T-helper 1 cell treated with Interleukin-12 subunit alpha and Interleukin-12 subunit beta and Interleukin-4 antibody, amounts not matched to agents 30 μg/mL and 1 μg/mL, for 36 hours (primary cell): ENCODE measurements at regions not wholly inside any gene's neighbourhood (a gene's known extent, or its start where the extent isn't known, plus 50 kb on each side); places are given as distances from the start of the nearest gene placed in this dataset.

ENCODE experiments used
- H3K27ac Mint-ChIP-seq: one replicate; pipeline ENCODE4 v1.8.0; 2021; ENCODE audit warnings: mild to moderate bottlenecking, mixed read lengths
- H3K27me3 Mint-ChIP-seq: one replicate; pipeline ENCODE4 v1.8.0; 2021; ENCODE audit warnings: low read depth, mixed read lengths
- H3K36me3 Mint-ChIP-seq: one replicate; pipeline ENCODE4 v1.8.0; 2021; ENCODE audit warnings: low read depth, mixed read lengths
- H3K4me1 Mint-ChIP-seq: one replicate; pipeline ENCODE4 v1.8.0; 2021; ENCODE audit warnings: low read depth, mixed read lengths
- H3K4me3 Mint-ChIP-seq: one replicate; pipeline ENCODE4 v1.8.0; 2021; ENCODE audit warnings: mild to moderate bottlenecking, moderate library complexity, mixed read lengths
- H3K9me3 Mint-ChIP-seq: one replicate; pipeline ENCODE4 v1.8.0; 2021; ENCODE audit warnings: mixed read lengths

- no peak overlapping the region for H3K27ac Mint-ChIP-seq
- H3K9me3 Mint-ChIP-seq: no peaks in the 10 kb centered on the region
- H3K4me3 Mint-ChIP-seq: no peak overlapping the region
- no peaks in the 10 kb centered on the region for H3K4me1 Mint-ChIP-seq
- no peaks in the 10 kb centered on the region for H3K27me3 Mint-ChIP-seq
- H3K36me3 Mint-ChIP-seq: no peaks in the 10 kb centered on the region
Measured at GRCh38 chr5:89972901-89973300, 436.7 kb downstream of the CETN3 start.

GRCh38 chr5:89968958-89969381 lies 440.6 kb downstream of the CETN3 start:
- no peak overlapping the region for H3K4me3 Mint-ChIP-seq
- H3K9me3 Mint-ChIP-seq: no peaks in the 10 kb centered on the region
- no peaks in the 10 kb centered on the region for H3K27me3 Mint-ChIP-seq
- H3K27ac Mint-ChIP-seq: no peak overlapping the region
- no peaks in the 10 kb centered on the region for H3K4me1 Mint-ChIP-seq
- no peaks in the 10 kb centered on the region for H3K36me3 Mint-ChIP-seq

GRCh38 chr5:89967771-89968444 lies 441.6 kb downstream of the CETN3 start:
- H3K4me1 Mint-ChIP-seq: no peaks in the 10 kb centered on the region
- no peaks in the 10 kb centered on the region for H3K27me3 Mint-ChIP-seq
- no peaks in the 10 kb centered on the region for H3K36me3 Mint-ChIP-seq
- no peak overlapping the region for H3K4me3 Mint-ChIP-seq
- H3K9me3 Mint-ChIP-seq: no peaks in the 10 kb centered on the region
- H3K27ac Mint-ChIP-seq: no peak overlapping the region

- Mint-ChIP-seq H3K27me3 (no peaks in the 10 kb centered on the region), H3K9me3 (no peaks in the 10 kb centered on the region), H3K27ac (no peak overlapping the region), H3K4me3 (no peak overlapping the region), H3K36me3 (no peaks in the 10 kb centered on the region), H3K4me1 (no peaks in the 10 kb centered on the region)
Measured at GRCh38 chr5:89956838-89957237, 452.7 kb downstream of the CETN3 start.

GRCh38 chr5:89954916-89955315 lies 454.6 kb downstream of the CETN3 start:
- Mint-ChIP-seq H3K4me1 (no peaks in the 10 kb centered on the region), H3K36me3 (no peaks in the 10 kb centered on the region), H3K9me3 (no peaks in the 10 kb centered on the region), H3K27me3 (no peaks in the 10 kb centered on the region), H3K4me3 (no peak overlapping the region), H3K27ac (no peak overlapping the region)

GRCh38 chr5:89951876-89952275 lies 457.7 kb downstream of the CETN3 start:
- Mint-ChIP-seq H3K27ac (no peak overlapping the region), H3K4me3 (no peak overlapping the region), H3K9me3 (no peaks in the 10 kb centered on the region), H3K27me3 (no peaks in the 10 kb centered on the region), H3K36me3 (no peaks in the 10 kb centered on the region), H3K4me1 (no peaks in the 10 kb centered on the region)

GRCh38 chr5:89950234-89950633 lies 459.3 kb downstream of the CETN3 start:
- H3K4me3 Mint-ChIP-seq: no peak overlapping the region
- no peaks in the 10 kb centered on the region for H3K4me1 Mint-ChIP-seq
- H3K9me3 Mint-ChIP-seq: no peaks in the 10 kb centered on the region
- H3K27me3 Mint-ChIP-seq: no peaks in the 10 kb centered on the region
- no peak overlapping the region for H3K27ac Mint-ChIP-seq
- H3K36me3 Mint-ChIP-seq: no peaks in the 10 kb centered on the region

GRCh38 chr5:89948977-89949376 lies 460.6 kb downstream of the CETN3 start:
- no peak overlapping the region for H3K27ac Mint-ChIP-seq
- no peaks in the 10 kb centered on the region for H3K36me3 Mint-ChIP-seq
- H3K4me1 Mint-ChIP-seq: no peaks in the 10 kb centered on the region
- H3K4me3 Mint-ChIP-seq: no peak overlapping the region
- H3K27me3 Mint-ChIP-seq: no peaks in the 10 kb centered on the region
- H3K9me3 Mint-ChIP-seq: no peaks in the 10 kb centered on the region

- Mint-ChIP-seq H3K36me3 (no peaks in the 10 kb centered on the region), H3K4me3 (no peak overlapping the region), H3K27ac (no peak overlapping the region), H3K9me3 (no peaks in the 10 kb centered on the region), H3K27me3 (no peaks in the 10 kb centered on the region), H3K4me1 (no peaks in the 10 kb centered on the region)
Measured at GRCh38 chr5:89946916-89947315, 462.6 kb downstream of the CETN3 start.

- Mint-ChIP-seq H3K9me3 (no peaks in the 10 kb centered on the region), H3K36me3 (no peaks in the 10 kb centered on the region), H3K4me3 (no peak overlapping the region), H3K27me3 (no peaks in the 10 kb centered on the region), H3K27ac (no peak overlapping the region), H3K4me1 (no peaks in the 10 kb centered on the region)
Measured at GRCh38 chr5:89946508-89946907, 463.0 kb downstream of the CETN3 start.

GRCh38 chr5:89942171-89942570 lies 467.4 kb downstream of the CETN3 start:
- no peaks in the 10 kb centered on the region for H3K4me1 Mint-ChIP-seq
- no peaks in the 10 kb centered on the region for H3K36me3 Mint-ChIP-seq
- no peaks in the 10 kb centered on the region for H3K9me3 Mint-ChIP-seq
- H3K4me3 Mint-ChIP-seq: no peak overlapping the region
- H3K27me3 Mint-ChIP-seq: no peaks in the 10 kb centered on the region
- no peak overlapping the region for H3K27ac Mint-ChIP-seq

- H3K36me3 Mint-ChIP-seq: no peaks in the 10 kb centered on the region
- no peaks in the 10 kb centered on the region for H3K4me1 Mint-ChIP-seq
- H3K4me3 Mint-ChIP-seq: no peak overlapping the region
- no peaks in the 10 kb centered on the region for H3K27me3 Mint-ChIP-seq
- no peaks in the 10 kb centered on the region for H3K9me3 Mint-ChIP-seq
- H3K27ac Mint-ChIP-seq: no peak overlapping the region
Measured at GRCh38 chr5:89936576-89936975, 473.0 kb downstream of the CETN3 start.

GRCh38 chr5:89934069-89934468 lies 475.5 kb downstream of the CETN3 start:
- no peak overlapping the region for H3K27ac Mint-ChIP-seq
- H3K4me3 Mint-ChIP-seq: no peak overlapping the region
- H3K9me3 Mint-ChIP-seq: no peaks in the 10 kb centered on the region
- H3K4me1 Mint-ChIP-seq: no peaks in the 10 kb centered on the region
- no peaks in the 10 kb centered on the region for H3K27me3 Mint-ChIP-seq
- H3K36me3 Mint-ChIP-seq: no peaks in the 10 kb centered on the region

GRCh38 chr5:89932771-89933181 lies 476.8 kb downstream of the CETN3 start:
- no peaks in the 10 kb centered on the region for H3K27me3 Mint-ChIP-seq
- H3K27ac Mint-ChIP-seq: no peak overlapping the region
- H3K9me3 Mint-ChIP-seq: no peaks in the 10 kb centered on the region
- H3K4me3 Mint-ChIP-seq: no peak overlapping the region
- no peaks in the 10 kb centered on the region for H3K4me1 Mint-ChIP-seq
- no peaks in the 10 kb centered on the region for H3K36me3 Mint-ChIP-seq

GRCh38 chr5:89930591-89931392 lies 478.8 kb downstream of the CETN3 start:
- Mint-ChIP-seq H3K4me3 (no peak overlapping the region), H3K36me3 (no peaks in the 10 kb centered on the region), H3K27me3 (no peaks in the 10 kb centered on the region), H3K27ac (no peak overlapping the region), H3K4me1 (no peaks in the 10 kb centered on the region), H3K9me3 (no peaks in the 10 kb centered on the region)
